GM19193 (cell line): ENCODE measurements at regions not wholly inside any gene's neighbourhood (a gene's known extent, or its start where the extent isn't known, plus 50 kb on each side); places are given as distances from the start of the nearest gene placed in this dataset.
A peak's percentile ranks its signal among the peaks of the same experiment; 100 is the strongest.

Experiments
- POLR2A ChIP-seq: IDR thresholded peaks from 4 replicates; pipeline ENCODE4 v1.6.1; 2011; ENCODE audit not compliant: insufficient read depth, insufficient read length; ENCODE audit errors: extremely low read depth

DNA sequence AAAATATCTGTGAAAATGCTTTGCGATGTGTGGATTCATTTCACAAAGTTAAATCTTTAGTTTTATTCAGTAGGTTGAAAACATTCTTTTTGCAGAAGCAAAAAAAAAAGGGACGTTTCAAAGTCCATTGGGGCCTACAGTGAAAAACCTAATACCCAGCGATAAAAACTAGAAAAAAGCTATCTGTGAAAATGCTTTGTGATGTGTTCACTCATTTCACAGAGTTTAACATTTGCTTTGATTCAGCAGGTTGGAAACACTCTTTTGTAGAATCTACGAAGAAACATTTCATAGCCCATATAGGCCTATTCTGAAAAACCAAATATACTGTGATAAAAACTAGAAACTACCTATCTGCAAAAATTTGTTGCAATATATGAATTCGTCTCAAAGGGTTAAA lies 113.6 kb upstream of the WSB1 start:
- TF ChIP-seq POLR2A = no peak

DNA sequence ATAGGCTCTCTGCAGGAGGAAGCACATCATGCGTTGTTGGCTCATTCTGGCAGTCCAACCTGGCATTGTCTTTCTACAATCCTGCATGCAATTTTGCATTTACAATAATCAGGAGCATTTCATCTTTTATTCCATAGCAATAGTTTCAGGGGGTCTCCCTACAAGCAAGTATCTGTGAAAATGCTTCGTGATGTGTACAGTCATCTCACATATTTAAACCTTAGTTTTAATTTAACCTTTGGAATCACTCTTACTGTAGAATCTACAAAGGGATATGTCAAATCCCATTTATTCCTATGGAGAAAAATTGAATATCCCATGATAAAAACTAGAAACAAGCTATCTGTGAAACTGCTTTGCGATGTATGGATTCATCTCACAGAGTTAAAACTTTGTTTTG lies 112.0 kb upstream of the WSB1 start:
- TF ChIP-seq POLR2A = no peak

DNA sequence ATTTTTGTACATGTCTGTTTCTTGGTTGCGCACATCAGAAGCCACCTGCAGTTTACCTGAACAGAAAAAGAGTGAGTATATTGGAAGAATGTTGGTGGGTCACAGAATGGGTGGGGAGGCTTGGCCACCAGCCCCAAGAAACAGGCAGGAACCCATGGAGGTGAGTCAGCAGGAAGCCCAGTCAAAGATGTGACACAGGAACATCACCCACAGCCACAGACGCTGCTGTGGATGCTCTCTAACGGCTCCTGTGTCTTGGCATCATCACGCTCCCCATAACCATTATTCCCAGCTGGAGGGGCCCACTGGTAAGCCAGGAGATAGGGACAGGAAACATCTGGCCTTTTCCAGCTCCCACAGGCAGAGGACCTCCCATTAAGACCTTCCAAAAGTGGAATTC lies 94.0 kb upstream of the WSB1 start:
- no peak for TF ChIP-seq POLR2A

DNA sequence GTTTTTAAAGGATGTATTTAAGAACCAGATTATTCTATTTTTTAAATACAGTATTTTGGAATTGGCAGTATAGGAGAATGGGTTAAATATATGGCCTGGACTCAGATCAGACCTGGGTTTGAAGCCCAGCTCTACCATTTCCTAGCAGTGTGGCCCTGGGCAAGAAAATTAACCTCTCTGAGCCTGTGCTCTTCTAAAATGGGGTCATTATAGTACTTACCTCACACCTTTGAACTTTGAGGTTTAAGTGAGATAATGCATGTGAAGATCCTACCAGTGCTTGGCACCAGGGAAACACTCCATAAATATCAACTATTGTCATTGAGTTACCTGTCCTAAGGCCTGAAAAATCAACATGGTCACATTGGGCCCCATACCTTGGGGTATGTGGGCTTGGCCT lies 93.4 kb upstream of the WSB1 start:
- TF ChIP-seq POLR2A = no peak

- no peak for TF ChIP-seq POLR2A
These were observed 90.7 kb upstream of the WSB1 start for GRCh38 chr17:27203241-27203640.

GRCh38 chr17:27206447-27206846 lies 87.5 kb upstream of the WSB1 start:
- TF ChIP-seq POLR2A = no peak

DNA sequence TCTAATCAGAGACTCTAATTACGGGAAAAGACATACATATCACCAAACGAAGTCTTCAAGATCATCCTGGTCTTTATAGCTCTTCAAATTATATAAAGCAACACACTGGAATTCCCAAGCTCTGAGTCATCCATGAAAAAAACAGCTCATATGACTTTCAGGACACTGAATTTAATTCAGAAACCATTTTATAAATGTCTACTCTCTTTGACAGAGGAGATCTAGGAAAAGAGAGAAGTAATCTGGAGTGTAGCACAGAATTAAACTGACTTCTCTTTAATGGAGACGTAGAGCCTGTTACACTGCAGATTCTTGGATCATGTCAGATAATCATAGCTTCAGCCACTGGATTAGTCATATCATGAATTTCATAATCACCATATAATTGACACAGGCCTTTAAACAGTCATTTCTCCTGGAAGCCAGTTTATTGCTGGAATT lies 86.8 kb upstream of the WSB1 start:
- TF ChIP-seq POLR2A = no peak

DNA sequence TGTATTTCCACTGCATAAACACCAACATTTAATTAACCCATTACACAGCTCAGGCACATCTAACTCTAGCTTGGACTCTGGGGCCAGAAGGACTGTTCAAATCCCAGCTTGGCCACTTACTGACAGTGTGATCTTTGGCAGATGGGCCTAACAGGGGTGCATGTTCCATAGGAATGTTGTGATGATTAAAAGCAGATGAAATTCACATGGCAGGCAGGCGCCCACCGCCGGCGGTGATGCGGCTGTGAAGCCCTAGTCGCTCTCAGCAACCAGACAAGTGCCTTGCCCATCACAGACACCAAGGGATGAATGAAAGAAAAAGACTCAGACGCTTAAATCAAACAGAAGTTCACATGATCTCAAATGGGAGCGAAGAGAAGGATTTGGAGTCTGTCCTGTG lies 84.6 kb upstream of the WSB1 start:
- TF ChIP-seq POLR2A = no peak

DNA sequence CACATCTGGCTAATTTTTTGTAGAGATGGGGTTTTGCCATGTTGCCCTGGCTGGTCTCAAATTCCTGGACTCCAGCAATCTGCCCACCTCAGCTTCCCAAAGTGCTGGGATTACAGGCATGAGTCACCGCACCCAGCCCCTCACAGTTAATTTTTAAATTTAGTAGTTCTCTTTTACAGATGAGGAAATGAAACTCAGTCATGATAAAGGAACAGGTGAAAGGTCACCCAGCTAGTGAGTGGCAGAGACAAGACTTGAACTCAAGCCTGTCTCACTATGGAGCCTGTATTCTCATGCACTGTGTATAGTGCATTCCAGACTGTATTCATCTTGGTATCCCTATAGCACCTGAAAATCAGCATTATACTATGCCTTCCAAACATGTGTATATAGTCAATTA lies 77.1 kb upstream of the WSB1 start:
- no peak for TF ChIP-seq POLR2A

DNA sequence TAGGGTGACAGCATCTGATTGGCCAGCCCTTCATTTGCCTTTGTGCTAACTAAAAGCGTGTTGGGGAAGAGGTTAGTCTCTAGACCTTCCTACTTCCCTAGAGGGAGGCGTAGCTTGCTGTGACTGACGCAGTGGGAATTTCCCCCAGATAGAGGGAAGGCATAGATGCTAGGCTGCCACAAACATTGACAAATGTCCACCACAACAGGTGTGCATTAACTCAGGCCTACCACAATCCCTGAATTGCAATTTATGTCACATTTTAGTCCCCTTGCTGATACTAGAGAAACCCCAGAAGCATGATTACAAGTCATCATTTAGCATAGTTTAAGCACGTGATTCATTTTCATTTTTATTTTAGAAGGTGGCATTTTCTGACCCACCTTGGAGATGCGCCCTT lies 76.3 kb upstream of the WSB1 start:
- TF ChIP-seq POLR2A = no peak

GRCh38 chr17:27218041-27218440 lies 75.9 kb upstream of the WSB1 start:
- no peak for TF ChIP-seq POLR2A

DNA sequence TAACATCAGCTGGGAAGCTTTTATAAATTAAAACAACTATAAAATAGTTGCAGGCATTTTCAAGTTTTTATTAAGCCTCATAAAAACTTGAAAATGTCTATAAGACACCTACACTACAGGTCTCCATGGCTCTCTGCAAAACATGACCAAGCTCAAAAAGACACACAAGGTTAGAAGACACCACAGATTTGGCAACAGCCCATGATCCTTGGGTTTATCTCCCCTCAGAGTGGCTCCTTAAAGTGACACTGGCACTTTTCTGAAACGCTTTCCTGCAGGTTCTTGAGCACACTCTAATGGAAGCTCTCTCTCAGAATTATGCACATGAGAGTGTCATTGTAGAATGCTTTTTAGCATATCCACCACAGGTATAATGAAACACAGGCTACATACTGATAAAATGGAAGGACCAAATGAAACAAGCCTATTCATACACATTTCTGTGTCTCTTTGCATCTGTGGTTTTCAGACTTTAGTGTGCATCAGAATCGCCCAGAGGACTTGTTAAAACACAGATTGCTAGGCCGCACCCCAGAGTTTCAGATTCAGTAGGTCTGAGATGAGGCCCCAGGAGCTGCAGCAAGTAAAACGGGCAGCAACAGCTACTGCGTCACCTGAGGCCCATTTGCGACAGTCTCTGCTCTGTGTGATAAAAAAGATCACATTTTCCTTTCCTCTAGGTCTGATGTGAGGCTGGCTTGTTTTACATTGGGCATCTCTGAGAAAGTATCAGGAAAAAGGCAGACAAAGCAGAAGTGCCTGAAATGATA lies 75.0 kb upstream of the WSB1 start:
- TF ChIP-seq POLR2A = peak; percentile 44

DNA sequence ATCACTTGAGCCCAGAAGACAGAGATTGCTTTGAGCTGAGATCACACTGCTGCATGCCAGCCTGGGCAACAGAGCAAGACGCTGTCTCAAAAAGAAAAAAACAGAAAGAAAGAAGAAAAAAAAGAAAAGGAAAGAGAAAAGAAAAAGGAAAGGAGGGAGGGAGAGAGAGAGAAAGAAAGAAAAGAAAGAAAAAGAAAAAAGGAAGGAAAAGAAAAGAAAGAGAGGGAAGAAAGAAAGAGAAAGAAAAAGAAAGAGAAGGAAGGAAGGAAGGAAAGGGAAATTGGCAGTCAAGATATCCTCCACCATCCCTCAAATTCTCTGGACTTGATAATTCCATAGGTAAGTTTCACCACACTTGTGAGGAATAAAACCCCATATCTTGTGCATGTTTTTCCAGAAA lies 71.4 kb upstream of the WSB1 start:
- TF ChIP-seq POLR2A = no peak

GRCh38 chr17:27224526-27225315 lies 69.2 kb upstream of the WSB1 start:
- no peak for TF ChIP-seq POLR2A

DNA sequence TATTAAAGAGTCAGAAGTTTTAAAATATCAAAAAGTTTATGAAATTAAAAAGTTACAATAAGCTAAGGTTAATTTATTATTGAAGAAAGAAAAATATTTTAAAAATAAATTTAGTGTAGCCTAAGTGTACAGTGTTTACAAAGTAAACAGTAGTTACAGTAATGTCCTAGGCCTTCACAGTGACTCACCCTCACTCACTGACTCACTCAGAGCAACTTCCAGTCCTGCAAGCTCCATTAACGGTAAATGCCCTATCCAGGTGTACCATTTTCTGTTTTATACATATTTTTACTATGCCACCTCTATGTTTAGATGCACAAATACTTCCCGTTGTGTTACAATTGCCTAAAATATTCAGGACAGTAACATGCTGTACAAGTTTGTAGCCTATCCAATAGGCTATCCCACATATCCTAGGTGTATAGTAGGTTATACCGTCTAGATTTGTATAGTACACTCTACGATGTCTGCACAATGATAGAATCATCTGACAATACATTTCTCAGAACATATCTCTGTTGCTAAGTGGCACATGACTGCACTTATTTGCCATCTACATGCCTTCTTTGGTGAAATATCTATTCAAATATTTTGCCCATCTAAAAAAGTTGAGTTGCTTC lies 67.2 kb upstream of the WSB1 start:
- TF ChIP-seq POLR2A = no peak

DNA sequence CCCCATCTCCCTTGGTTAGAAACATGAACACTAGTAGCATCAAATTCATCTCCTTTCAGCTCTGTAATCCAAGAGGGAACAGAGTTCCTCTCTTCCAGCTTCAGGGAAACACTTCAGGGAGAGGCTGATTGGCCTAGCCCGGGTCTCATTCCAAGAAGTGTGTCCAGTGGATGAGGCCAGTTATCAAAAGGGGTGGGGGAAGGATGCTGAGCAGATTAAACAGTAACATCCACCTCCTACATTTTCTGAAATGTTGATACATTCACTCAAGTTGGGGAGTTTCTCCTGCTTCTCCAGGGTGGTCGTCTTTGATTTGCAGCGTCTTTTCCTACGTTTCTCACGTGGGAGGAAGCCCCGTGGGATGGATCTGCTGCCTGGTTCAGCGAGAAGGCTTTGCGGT lies 62.9 kb upstream of the WSB1 start:
- no peak for TF ChIP-seq POLR2A
